ENCODE measurements at regions not wholly inside any gene's neighbourhood (a gene's known extent, or its start where the extent isn't known, plus 50 kb on each side); places are given as distances from the start of the nearest gene placed in this dataset.

DNA sequence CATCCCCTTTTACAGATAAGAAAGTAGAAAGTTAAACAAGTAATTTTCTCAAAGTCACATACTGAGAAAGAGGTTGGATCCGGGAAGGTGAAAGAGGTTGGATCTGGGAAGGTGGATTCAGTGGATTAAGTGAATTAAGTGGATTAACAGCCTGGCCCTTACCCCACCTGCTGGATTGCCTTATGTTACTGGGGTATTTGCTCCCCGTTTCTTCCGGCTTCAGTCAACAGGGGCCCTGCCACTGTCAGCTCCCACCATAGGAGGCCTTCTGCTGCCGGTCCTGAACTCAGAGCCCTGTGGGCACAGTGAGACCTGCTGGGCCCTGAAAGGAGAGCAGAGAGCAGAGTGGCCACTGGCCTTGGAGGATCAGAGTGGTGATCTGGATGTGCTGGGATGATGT, 113.2 kb downstream of the VAPA start:
- Histone ChIP-seq H4K20me1 (ENCODE audit: insufficient read depth, low read length) (no peaks in the 10 kb centered on the region), H4K5ac (ENCODE audit: low read depth, low read length) (no peak overlapping the region), H3K14ac (replicated peaks; ENCODE audit: low read depth, low read length) (no peak overlapping the region), H3K9me3 (ENCODE audit: control insufficient read depth, insufficient read depth, low read length) (no peaks in the 10 kb centered on the region), H2BK120ac (ENCODE audit: low read depth, low read length) (no peak overlapping the region), H3K18ac (ENCODE audit: low read depth, low read length) (no peak overlapping the region), H3K36me3 (ENCODE audit: control insufficient read depth, insufficient read depth, low read length) (no peaks in the 10 kb centered on the region), H3K4me1 (ENCODE audit: control insufficient read depth, insufficient read depth, low read length) (no peaks in the 10 kb centered on the region), H3K9ac (ENCODE audit: low read depth, low read length) (no peak overlapping the region), H3K23ac (ENCODE audit: low read depth, low read length) (no peak overlapping the region), H2AFZ (replicated peaks; ENCODE audit: low read length, poor library complexity) (no peak overlapping the region), H2AK5ac (ENCODE audit: low read depth, low read length) (peak overlapping the region; percentile 13; the same call in 1 of the 2 replicates), H3K79me1 (ENCODE audit: low read depth in 1 of 2, low read length in 2 of 2) (no peaks in the 10 kb centered on the region), H3K4me3 (ENCODE audit: insufficient read depth, low read depth, low read length) (no peak overlapping the region), H3K27ac (ENCODE audit: insufficient read depth, low read length) (no peak overlapping the region), H3K9me1 (ENCODE audit: insufficient read depth, low read length) (no peaks in the 10 kb centered on the region), H3K4ac (ENCODE audit: low read depth, low read length) (no peak overlapping the region), H2BK20ac (ENCODE audit: low read depth, low read length) (no peak overlapping the region), H3K56ac (ENCODE audit: extremely low read depth, insufficient read depth, low read length) (no peak overlapping the region), H2BK15ac (ENCODE audit: low read depth, low read length) (no peak overlapping the region), H2BK5ac (ENCODE audit: low read depth, low read length, poor library complexity, severe bottlenecking) (no peak overlapping the region), H4K91ac (ENCODE audit: insufficient read depth, low read depth, low read length) (no peak overlapping the region), H2AK9ac (replicated peaks; ENCODE audit: low read depth, low read length, poor library complexity) (no peak overlapping the region), H3K27me3 (ENCODE audit: control insufficient read depth, insufficient read depth, low read length) (peaks cover 10% of the 10 kb centered on the region), H4K8ac (ENCODE audit: low read depth in 2 of 2, low read length in 2 of 2) (no peak overlapping the region), H3K4me2 (ENCODE audit: low read depth, low read length) (no peak overlapping the region)
- TF ChIP-seq, protein P1, sequence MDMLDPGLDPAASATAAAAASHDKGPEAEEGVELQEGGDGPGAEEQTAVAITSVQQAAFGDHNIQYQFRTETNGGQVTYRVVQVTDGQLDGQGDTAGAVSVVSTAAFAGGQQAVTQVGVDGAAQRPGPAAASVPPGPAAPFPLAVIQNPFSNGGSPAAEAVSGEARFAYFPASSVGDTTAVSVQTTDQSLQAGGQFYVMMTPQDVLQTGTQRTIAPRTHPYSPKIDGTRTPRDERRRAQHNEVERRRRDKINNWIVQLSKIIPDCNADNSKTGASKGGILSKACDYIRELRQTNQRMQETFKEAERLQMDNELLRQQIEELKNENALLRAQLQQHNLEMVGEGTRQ (IDR thresholded peaks at IDR 0.05; ENCODE audit: low read depth, low read length): no peak
- TF ChIP-seq POLR2A (IDR thresholded peaks at IDR 0.05; ENCODE audit: low read depth, low read length) (no peak), CEBPB (IDR thresholded peaks at IDR 0.05; ENCODE audit: low read depth, low read length) (no peak)
- ChIA-PET CTCF (interaction anchor here (1.5 kb wide), 1 partner anchor 8 kb away, joined by 4 read pairs; no protein-coding TSS in a partner anchor), POLR2A (ENCODE audit: unreplicated experiment) (no interaction called here)
- in situ Hi-C loops (cut with MboI; ENCODE audit: low sequenced_read_pairs): no loop called here
- dilution Hi-C loops (cut with HindIII; ENCODE audit: low sequenced_read_pairs, unreplicated experiment): no loop called here
- no TSS peak for BruUV-seq (replicated peaks)
- no CpG with 5 or more reads among the region's 4 CpGs for WGBS, 2 experiments (ENCODE audit: extremely low coverage in 2 of 2, insufficient read length in 1 of 2)
- ATAC-seq (ENCODE audit: low read depth) (no peak), DNase-seq (no peak)
- intact Hi-C loops (cut with micrococcal nuclease): no loop called here

All from IMR-90 (cell line).